Panc1 (cell line): ENCODE measurements at regions not wholly inside any gene's neighbourhood (a gene's known extent, or its start where the extent isn't known, plus 50 kb on each side); places are given as distances from the start of the nearest gene placed in this dataset.

ENCODE experiments used
- ATAC-seq: fragments of 200-7000 bp; cut with Tn5 transposase; 2 replicates; pipeline ENCODE4 v1.9.1; 2020; ENCODE audit warnings: mild to moderate bottlenecking, moderate library complexity
- BruUV-seq: library from RNA; stranded (reverse); fragments of 400-500 nt; replicated peaks from 2 replicates; lab custom pipeline; 2021; lab: Mats Ljungman, UMichigan
- CTCF ChIA-PET: fragments of 300-600 bp; sonication (Branson Sonifier 250); formaldehyde crosslinking; loops from one replicate; lab custom pipeline; 2022; ENCODE audit warnings: antibody characterized with exemption; lab: Charles Lee
- POLR2A ChIA-PET: fragments of 300-600 bp; sonication (Branson Sonifier 250); formaldehyde crosslinking; loops from one replicate; lab custom pipeline; 2022; ENCODE audit warnings: antibody characterized with exemption; lab: Charles Lee
- DNase-seq: peaks from one replicate; pipeline ENCODE4 v3.0.0-alpha.2; 2010; ENCODE audit warnings: low read depth, low spot score
- H3K27ac ChIP-seq: 2 replicates; pipeline ENCODE4 v1.5.1; 2011; ENCODE audit warnings: mild to moderate bottlenecking, low read length, inconsistent platforms
- H3K27me3 ChIP-seq: fragments of 200-500 bp; sonication (Bioruptor generic); 2 replicates; pipeline ENCODE4 v1.6.0; 2014; ENCODE audit warnings: low read length, inconsistent platforms; ENCODE audit not compliant: control insufficient read depth, insufficient read depth
- H3K36me3 ChIP-seq: fragments of 200-500 bp; sonication (Bioruptor generic); 2 replicates; pipeline ENCODE4 v1.5.1; 2014; ENCODE audit warnings: inconsistent platforms, mild to moderate bottlenecking, low read length, moderate library complexity; ENCODE audit not compliant: control insufficient read depth, insufficient read depth
- H3K4me1 ChIP-seq: 2 replicates; pipeline ENCODE4 v1.5.1; 2011; ENCODE audit warnings: inconsistent platforms, mild to moderate bottlenecking, low read length, moderate library complexity; ENCODE audit not compliant: control insufficient read depth, insufficient read depth
- H3K4me3 ChIP-seq, 2 experiments: 2 replicates each; pipeline ENCODE4 v1.5.1; 2011 to 2012; ENCODE audit warnings: low read depth in 2 of 2, low read length in 2 of 2, mild to moderate bottlenecking in 2 of 2, inconsistent platforms in 1 of 2, moderate library complexity in 1 of 2
- H3K9me3 ChIP-seq: fragments of 200-500 bp; sonication (Bioruptor generic); 2 replicates; pipeline ENCODE4 v1.5.1; 2014; ENCODE audit warnings: low read depth, mild to moderate bottlenecking, inconsistent platforms, low read length, moderate library complexity; ENCODE audit not compliant: control insufficient read depth, insufficient read depth
- POLR2AphosphoS5 ChIP-seq: IDR thresholded peaks from 2 replicates; pipeline ENCODE4 v1.6.1; 2012; ENCODE audit warnings: mild to moderate bottlenecking, low read depth, low read length, moderate library complexity
- SIN3A ChIP-seq: IDR thresholded peaks from 2 replicates; pipeline ENCODE4 v1.6.1; 2012; ENCODE audit warnings: low read depth, mild to moderate bottlenecking, low read length, moderate library complexity, borderline replicate concordance; ENCODE audit not compliant: insufficient read depth
- TCF7L2 ChIP-seq: IDR thresholded peaks from 2 replicates; pipeline ENCODE4 v1.6.1; 2011; ENCODE audit warnings: mild to moderate bottlenecking, low read depth, low read length, inconsistent platforms
- in situ Hi-C: cut with HindIII; loops from 2 replicates; pipeline ENCODE4 v1.10.0; 2016; ENCODE audit warnings: low sequenced_read_pairs, low pct_unique_long_range_greater_than_20kb
- intact Hi-C: fragments of 100-400 bp; cut with micrococcal nuclease; formaldehyde crosslinking; loops from one replicate; pipeline ENCODE4 v1.10.0; 2022; ENCODE audit not compliant: unreplicated experiment
- TF ChIP-seq, protein P1 (sequence below): fragments of 450-650 bp; IDR thresholded peaks from 2 replicates; pipeline ENCODE4 v1.5.1; 2017; ENCODE audit warnings: mild to moderate bottlenecking
- TF ChIP-seq, protein P2 (sequence below), 2 experiments: IDR thresholded peaks; 2 replicates each; pipeline ENCODE4 v1.6.1; 2011 to 2012; ENCODE audit warnings: low read depth in 2 of 2, control low read depth in 1 of 2, low read length in 1 of 2, mild to moderate bottlenecking in 1 of 2, moderate library complexity in 1 of 2; ENCODE audit not compliant: insufficient read depth in 1 of 2

DNA sequence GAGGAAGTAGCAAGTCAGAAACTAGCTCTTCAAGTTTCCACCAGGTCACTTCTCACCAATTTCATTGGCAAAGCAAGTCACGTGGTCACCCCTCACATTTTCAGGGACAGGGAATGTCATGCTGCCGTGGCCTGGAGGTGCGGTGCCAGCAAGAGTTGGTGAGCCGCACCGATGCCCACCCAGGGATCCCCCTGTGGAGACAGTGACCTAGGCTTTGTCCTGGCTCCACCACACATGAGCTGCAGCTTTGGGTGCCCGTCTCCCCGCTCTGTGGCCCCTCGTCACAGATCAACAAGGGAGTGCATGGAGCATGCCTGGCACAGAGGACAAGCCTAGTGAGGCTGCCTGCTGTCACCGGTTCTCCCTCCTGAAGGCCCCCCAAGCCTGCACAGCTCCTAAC, 226.7 kb upstream of the PPP2R2D start:
- no peaks in the 10 kb centered on the region for H3K27me3 ChIP-seq
- H3K36me3 ChIP-seq = no peaks in the 10 kb centered on the region
- ATAC-seq (no peak), DNase-seq (no peak)
- ChIA-PET CTCF (no interaction called here), POLR2A (no interaction called here)
- H3K9me3 ChIP-seq = no peaks in the 10 kb centered on the region
- BruUV-seq = no TSS peak
- intact Hi-C loops (no loop called here), in situ Hi-C loops (no loop called here)
- no peaks in the 10 kb centered on the region for H3K4me1 ChIP-seq
- H3K4me3 ChIP-seq = no peak overlapping the region
- no peak overlapping the region for H3K27ac ChIP-seq
- TF ChIP-seq, protein P1, sequence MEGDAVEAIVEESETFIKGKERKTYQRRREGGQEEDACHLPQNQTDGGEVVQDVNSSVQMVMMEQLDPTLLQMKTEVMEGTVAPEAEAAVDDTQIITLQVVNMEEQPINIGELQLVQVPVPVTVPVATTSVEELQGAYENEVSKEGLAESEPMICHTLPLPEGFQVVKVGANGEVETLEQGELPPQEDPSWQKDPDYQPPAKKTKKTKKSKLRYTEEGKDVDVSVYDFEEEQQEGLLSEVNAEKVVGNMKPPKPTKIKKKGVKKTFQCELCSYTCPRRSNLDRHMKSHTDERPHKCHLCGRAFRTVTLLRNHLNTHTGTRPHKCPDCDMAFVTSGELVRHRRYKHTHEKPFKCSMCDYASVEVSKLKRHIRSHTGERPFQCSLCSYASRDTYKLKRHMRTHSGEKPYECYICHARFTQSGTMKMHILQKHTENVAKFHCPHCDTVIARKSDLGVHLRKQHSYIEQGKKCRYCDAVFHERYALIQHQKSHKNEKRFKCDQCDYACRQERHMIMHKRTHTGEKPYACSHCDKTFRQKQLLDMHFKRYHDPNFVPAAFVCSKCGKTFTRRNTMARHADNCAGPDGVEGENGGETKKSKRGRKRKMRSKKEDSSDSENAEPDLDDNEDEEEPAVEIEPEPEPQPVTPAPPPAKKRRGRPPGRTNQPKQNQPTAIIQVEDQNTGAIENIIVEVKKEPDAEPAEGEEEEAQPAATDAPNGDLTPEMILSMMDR = no peak
- TF ChIP-seq, protein P2, sequence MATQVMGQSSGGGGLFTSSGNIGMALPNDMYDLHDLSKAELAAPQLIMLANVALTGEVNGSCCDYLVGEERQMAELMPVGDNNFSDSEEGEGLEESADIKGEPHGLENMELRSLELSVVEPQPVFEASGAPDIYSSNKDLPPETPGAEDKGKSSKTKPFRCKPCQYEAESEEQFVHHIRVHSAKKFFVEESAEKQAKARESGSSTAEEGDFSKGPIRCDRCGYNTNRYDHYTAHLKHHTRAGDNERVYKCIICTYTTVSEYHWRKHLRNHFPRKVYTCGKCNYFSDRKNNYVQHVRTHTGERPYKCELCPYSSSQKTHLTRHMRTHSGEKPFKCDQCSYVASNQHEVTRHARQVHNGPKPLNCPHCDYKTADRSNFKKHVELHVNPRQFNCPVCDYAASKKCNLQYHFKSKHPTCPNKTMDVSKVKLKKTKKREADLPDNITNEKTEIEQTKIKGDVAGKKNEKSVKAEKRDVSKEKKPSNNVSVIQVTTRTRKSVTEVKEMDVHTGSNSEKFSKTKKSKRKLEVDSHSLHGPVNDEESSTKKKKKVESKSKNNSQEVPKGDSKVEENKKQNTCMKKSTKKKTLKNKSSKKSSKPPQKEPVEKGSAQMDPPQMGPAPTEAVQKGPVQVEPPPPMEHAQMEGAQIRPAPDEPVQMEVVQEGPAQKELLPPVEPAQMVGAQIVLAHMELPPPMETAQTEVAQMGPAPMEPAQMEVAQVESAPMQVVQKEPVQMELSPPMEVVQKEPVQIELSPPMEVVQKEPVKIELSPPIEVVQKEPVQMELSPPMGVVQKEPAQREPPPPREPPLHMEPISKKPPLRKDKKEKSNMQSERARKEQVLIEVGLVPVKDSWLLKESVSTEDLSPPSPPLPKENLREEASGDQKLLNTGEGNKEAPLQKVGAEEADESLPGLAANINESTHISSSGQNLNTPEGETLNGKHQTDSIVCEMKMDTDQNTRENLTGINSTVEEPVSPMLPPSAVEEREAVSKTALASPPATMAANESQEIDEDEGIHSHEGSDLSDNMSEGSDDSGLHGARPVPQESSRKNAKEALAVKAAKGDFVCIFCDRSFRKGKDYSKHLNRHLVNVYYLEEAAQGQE (IDR thresholded peaks at IDR 0.05; ENCODE audit: insufficient read depth in 1 of 2, low read depth in 2 of 2, low read length in 1 of 2) = no peak
- TF ChIP-seq POLR2AphosphoS5 = no peak
- no peak for TF ChIP-seq TCF7L2
- no peak for TF ChIP-seq SIN3A

DNA sequence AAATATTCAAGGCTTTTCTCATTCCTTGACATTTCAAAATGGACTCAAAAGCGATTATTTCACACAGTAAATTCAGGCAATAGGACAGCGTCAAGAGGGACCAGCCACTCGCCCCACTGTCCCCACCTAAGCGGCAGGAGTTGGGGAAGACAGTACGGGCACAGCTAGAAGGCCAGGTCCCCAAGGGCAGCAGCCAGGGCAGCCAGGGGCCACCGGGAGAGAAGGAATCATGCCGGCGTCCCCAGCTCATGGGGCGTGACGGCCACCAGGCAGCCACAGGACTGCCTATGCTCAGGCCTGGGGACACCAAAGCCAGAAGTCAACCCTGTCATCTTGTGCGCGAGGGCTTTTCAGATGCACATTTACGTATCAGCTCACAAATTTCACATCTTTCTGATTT, 225.7 kb upstream of the PPP2R2D start:
- CTCF ChIA-PET = no interaction called here
- Histone ChIP-seq H3K27me3 (no peaks in the 10 kb centered on the region), H3K4me3 (no peak overlapping the region), H3K4me1 (no peaks in the 10 kb centered on the region), H3K27ac (no peak overlapping the region), H3K36me3 (no peaks in the 10 kb centered on the region), H3K9me3 (no peaks in the 10 kb centered on the region)
- POLR2A ChIA-PET = no interaction called here
- TF ChIP-seq POLR2AphosphoS5 (no peak), SIN3A (no peak), TCF7L2 (no peak)
- TF ChIP-seq, protein P2 (IDR thresholded peaks at IDR 0.05; ENCODE audit: insufficient read depth in 1 of 2, low read depth in 2 of 2, low read length in 1 of 2) = no peak
- TF ChIP-seq, protein P1 = no peak
- in situ Hi-C loops (no loop called here), intact Hi-C loops (no loop called here)
- DNase-seq (no peak), ATAC-seq (no peak)
- BruUV-seq = no TSS peak
